Panc1 (cell line): ENCODE measurements at regions not wholly inside any gene's neighbourhood (a gene's known extent, or its start where the extent isn't known, plus 50 kb on each side); places are given as distances from the start of the nearest gene placed in this dataset.

Source experiments
- TCF7L2 ChIP-seq: IDR thresholded peaks from 2 replicates; pipeline ENCODE4 v1.6.1; 2011; ENCODE audit warnings: mild to moderate bottlenecking, low read depth, low read length, inconsistent platforms
- TF ChIP-seq, protein P1 (sequence below): fragments of 450-650 bp; IDR thresholded peaks from 2 replicates; pipeline ENCODE4 v1.5.1; 2017; ENCODE audit warnings: mild to moderate bottlenecking
- TF ChIP-seq, protein P2 (sequence below), 2 experiments: IDR thresholded peaks; 2 replicates each; pipeline ENCODE4 v1.6.1; 2011 to 2012; ENCODE audit warnings: low read depth in 2 of 2, control low read depth in 1 of 2, low read length in 1 of 2, mild to moderate bottlenecking in 1 of 2, moderate library complexity in 1 of 2; ENCODE audit not compliant: insufficient read depth in 1 of 2

DNA sequence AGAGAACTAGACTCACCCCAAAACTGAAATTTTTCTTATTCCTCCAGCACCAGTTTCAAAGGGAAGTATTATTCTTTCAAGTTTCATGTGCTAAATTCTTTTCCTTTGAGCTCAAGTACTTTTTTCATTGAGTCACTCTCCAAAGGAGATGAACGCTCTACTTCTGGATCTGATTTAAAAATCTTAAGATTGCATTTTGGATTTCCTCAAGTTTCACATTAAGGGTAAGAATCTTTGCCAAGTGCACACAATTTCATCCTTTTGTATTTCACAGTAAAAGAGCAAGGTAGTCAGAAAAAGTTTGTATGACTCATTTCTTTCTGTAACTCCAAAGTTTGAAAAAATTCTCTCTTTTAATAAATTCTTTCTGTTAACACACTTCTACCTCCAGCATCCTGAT, 435.5 kb downstream of the RAB38 start:
- no peak for TF ChIP-seq TCF7L2
- TF ChIP-seq, protein P1, sequence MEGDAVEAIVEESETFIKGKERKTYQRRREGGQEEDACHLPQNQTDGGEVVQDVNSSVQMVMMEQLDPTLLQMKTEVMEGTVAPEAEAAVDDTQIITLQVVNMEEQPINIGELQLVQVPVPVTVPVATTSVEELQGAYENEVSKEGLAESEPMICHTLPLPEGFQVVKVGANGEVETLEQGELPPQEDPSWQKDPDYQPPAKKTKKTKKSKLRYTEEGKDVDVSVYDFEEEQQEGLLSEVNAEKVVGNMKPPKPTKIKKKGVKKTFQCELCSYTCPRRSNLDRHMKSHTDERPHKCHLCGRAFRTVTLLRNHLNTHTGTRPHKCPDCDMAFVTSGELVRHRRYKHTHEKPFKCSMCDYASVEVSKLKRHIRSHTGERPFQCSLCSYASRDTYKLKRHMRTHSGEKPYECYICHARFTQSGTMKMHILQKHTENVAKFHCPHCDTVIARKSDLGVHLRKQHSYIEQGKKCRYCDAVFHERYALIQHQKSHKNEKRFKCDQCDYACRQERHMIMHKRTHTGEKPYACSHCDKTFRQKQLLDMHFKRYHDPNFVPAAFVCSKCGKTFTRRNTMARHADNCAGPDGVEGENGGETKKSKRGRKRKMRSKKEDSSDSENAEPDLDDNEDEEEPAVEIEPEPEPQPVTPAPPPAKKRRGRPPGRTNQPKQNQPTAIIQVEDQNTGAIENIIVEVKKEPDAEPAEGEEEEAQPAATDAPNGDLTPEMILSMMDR, result no peak
- TF ChIP-seq, protein P2, sequence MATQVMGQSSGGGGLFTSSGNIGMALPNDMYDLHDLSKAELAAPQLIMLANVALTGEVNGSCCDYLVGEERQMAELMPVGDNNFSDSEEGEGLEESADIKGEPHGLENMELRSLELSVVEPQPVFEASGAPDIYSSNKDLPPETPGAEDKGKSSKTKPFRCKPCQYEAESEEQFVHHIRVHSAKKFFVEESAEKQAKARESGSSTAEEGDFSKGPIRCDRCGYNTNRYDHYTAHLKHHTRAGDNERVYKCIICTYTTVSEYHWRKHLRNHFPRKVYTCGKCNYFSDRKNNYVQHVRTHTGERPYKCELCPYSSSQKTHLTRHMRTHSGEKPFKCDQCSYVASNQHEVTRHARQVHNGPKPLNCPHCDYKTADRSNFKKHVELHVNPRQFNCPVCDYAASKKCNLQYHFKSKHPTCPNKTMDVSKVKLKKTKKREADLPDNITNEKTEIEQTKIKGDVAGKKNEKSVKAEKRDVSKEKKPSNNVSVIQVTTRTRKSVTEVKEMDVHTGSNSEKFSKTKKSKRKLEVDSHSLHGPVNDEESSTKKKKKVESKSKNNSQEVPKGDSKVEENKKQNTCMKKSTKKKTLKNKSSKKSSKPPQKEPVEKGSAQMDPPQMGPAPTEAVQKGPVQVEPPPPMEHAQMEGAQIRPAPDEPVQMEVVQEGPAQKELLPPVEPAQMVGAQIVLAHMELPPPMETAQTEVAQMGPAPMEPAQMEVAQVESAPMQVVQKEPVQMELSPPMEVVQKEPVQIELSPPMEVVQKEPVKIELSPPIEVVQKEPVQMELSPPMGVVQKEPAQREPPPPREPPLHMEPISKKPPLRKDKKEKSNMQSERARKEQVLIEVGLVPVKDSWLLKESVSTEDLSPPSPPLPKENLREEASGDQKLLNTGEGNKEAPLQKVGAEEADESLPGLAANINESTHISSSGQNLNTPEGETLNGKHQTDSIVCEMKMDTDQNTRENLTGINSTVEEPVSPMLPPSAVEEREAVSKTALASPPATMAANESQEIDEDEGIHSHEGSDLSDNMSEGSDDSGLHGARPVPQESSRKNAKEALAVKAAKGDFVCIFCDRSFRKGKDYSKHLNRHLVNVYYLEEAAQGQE (IDR thresholded peaks at IDR 0.05; ENCODE audit: insufficient read depth in 1 of 2, low read depth in 2 of 2, low read length in 1 of 2), result no peak
